Activated CD8-positive, alpha-beta memory T cell treated with anti-CD3 and anti-CD28 coated beads for 24 hours (primary cell): ENCODE measurements at regions not wholly inside any gene's neighbourhood (a gene's known extent, or its start where the extent isn't known, plus 50 kb on each side); places are given as distances from the start of the nearest gene placed in this dataset.

Source experiments
- DNase-seq: peaks from one replicate; pipeline ENCODE4 v3.0.0-alpha.2; 2020

- DNase-seq, result no peak
Measured at GRCh38 chr17:79520167-79521165, 90.4 kb downstream of the RBFOX3 start.

GRCh38 chr17:79519601-79520000 is 91.2 kb downstream of the RBFOX3 start:
- no peak for DNase-seq

DNA sequence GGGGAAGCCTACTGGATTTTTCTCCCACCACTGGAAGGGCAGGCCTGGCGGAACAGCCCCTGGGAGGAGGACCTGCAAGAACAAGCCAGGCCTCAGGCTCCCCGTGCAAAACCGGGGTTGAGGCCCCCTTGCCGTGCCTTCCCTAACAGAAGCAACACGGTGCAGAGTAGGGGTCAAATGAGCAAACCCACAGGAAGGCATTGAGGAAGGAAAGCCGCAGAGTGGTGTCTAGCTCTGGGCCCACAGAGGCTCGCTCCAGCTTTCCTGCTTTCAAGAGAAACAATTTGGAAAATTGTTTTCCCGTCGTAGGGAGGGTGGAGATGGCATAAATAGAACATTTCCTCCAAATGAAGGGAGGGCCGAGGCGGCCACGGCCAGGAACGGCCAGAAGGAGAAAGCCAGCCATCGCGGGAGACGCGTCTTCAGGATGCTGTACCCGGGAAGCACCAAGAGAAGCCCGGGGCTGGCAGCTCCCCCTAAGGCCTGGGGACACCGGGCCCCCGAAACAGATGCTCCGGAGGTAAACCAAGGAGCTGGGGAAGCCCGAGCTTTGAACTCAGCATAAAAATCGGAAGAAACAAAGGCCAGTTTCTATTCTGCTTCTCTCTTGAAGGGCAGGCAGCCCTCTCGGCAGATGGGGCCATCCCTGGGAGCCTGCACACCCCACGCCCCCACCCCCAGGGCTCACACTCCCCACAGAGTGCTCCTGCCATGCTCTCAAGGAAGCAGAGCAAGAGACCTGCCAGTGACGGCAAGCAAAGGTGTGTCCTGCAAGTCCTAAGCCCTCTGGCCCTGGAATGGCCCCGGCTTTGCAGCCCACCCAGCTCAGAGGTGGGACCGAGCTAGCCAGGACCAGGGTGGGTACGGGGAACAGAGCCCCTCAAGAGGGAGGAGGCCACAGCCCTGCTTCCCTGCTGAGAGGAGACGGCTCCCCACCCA is 92.0 kb downstream of the RBFOX3 start:
- DNase-seq, result no peak

DNA sequence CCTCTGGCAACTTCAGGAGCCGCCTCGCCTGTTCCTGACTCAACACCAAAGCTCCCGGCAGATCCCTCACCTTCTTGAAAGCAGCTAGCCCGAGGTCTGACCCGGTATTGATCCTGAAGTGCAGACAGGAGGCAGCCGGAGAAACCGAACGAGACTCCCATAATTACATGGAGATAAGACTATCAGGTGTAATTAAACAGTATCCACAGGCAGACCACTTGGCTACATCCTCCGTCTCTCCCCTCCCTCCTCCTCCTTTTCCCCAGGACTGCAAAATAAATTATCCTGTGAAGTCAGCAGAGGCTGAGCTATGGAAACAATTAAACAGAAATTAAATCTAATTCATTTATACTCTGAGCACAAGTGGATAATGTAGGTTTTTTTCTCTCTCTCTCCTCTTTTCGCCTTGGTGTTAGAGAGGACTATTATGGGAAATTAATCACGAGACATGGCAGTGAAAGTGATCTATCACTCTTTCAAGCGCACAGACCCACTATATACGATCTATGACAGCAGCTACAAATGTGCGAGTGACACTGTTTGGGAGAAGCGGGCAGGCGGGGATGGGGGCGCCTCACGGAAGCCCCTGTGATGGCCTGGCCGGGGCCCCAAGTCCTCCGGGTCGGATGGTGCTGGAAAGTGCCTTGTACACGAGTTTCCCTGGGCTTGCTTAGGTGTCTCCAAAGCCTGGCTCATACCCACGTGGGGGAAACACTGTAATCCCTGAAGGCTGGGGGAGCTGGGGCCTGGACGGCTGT is 92.8 kb downstream of the RBFOX3 start:
- DNase-seq, result no peak

- no peak for DNase-seq
Measured at GRCh38 chr17:79515646-79516571, 94.9 kb downstream of the RBFOX3 start.

DNA sequence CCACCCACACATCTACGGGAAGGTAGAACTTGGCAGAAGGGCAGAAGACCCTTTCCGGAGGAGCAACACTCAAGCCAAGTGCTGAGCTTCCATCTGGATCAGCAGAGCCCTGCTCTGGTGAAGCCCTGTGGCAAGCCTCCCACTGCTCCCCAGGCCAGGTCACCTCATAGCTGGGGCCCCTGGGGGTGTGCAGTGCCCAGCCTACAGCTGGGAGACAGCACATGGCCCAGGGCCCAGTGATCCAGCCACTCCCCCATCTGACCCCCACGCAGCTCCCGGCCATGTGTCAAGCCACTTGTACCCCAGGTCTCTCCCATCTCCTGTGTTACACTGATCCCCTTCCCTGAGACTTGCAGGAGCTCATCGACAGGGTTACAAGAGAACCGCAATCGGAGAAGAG is 95.7 kb downstream of the RBFOX3 start:
- DNase-seq, result no peak

DNA sequence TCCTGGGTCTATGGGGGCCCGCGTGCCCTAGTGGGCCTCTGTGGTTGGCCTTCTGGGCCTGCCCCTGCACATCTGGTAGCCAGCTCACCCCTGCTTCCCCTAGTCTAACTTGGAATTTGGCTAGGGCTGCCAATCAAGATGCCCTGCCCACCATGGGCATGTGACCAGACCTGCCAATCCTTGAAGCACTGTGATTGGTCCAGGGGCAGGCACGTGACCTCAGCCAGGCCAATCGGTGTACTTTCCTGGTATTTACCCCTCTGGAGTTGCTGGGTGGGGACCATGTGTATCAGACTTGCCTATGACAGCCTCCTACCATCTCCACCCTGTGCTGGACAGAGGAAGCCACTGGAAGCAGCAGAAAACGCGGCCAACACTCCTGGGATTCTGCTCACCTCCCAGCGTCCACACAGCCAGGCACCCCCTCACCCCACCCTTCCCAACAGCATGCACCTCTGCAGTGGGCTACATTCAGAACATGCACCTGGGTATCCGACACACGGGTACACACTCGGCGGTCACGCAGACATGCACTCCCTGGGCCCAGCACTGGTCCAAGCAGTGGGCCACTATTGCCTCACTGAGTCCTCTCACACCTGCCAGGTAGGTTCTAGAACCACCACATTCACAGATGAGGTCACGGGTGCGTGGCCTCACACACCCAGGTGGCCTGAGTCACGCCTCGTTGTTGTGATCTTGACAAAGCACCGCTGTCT is 96.9 kb downstream of the RBFOX3 start:
- no peak for DNase-seq

GRCh38 chr17:79513206-79513605 is 97.6 kb downstream of the RBFOX3 start:
- DNase-seq, result no peak

DNA sequence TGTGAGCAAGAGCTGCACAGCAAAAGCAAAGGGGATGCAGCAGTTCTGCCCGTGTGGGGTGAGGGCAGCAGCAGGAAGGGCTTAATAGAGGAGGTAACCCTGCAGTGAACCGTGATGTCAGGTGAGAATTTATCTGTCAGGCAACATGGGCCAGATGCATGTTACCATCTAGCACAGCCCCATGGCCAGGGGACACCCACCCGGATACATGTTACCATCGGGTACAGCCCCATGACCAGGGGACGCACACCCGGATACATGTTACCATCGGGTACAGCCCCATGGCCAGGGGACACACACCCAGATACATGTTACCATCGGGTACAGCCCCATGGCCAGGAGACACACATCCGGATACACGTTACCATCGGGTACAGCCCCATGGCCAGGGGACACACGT is 99.4 kb downstream of the RBFOX3 start:
- no peak for DNase-seq

- DNase-seq, result no peak
Measured at GRCh38 chr17:79510071-79510470, 100.8 kb downstream of the RBFOX3 start.

DNA sequence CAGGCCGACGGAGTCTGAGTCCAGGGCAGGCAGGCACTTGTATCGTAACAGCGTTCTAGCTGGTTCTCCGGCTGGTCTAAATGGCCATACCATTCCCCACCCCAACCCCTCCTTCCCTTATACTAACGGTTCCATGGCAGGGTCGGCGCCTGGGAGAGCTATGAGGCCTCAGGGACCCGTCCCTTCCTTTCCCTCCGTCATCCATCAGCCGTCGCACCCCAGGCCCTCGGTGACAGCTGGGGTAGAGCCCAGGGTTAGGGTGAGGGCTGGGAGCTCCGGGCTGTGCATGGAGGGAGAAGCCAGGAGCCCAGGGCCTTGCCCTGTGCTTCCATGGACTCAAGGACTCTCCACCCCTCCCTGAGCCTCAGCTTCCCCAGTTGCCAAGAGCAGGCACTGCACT is 101.4 kb downstream of the RBFOX3 start:
- no peak for DNase-seq

DNA sequence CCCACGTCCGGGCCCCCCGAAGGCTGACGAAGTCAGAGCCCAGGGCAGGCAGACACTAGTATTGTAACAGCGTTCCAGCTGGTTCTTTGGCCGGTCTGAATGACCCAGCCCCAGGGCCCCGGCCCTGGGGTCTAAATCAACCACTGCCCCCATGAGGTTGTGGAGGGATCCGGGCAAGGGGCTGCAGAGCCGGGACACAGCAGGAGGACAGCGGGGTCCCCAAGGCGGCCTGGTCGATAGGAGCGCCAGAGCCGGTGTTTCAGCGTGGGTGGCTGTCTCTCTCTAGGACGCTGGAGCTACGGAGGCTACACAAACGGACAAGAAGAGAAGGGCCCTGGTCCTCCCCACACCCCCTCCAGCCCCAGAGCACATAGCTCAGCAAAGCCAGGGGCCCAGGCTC is 101.8 kb downstream of the RBFOX3 start:
- no peak for DNase-seq

GRCh38 chr17:79508291-79508716 is 102.5 kb downstream of the RBFOX3 start:
- DNase-seq, result no peak

DNA sequence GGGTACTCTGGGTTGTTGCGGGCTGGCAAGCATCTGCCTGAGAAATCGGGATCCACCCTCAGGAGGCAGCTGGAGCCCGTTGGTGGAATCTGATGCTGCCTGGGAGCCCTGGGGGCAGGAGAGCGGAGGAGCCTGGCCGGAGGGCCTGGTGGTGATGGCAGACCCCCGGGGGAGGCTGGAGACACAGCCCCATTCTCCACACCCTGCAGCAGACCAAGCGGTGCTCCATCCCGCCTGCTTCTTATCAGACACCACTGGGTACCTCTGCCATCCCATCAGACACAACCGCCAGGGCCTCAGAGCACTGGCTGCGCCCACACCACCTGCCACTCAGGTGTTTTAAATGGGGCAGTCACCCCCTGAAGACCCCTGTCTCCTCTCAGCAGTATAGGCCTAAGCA is 103.9 kb downstream of the RBFOX3 start:
- DNase-seq, result no peak

DNA sequence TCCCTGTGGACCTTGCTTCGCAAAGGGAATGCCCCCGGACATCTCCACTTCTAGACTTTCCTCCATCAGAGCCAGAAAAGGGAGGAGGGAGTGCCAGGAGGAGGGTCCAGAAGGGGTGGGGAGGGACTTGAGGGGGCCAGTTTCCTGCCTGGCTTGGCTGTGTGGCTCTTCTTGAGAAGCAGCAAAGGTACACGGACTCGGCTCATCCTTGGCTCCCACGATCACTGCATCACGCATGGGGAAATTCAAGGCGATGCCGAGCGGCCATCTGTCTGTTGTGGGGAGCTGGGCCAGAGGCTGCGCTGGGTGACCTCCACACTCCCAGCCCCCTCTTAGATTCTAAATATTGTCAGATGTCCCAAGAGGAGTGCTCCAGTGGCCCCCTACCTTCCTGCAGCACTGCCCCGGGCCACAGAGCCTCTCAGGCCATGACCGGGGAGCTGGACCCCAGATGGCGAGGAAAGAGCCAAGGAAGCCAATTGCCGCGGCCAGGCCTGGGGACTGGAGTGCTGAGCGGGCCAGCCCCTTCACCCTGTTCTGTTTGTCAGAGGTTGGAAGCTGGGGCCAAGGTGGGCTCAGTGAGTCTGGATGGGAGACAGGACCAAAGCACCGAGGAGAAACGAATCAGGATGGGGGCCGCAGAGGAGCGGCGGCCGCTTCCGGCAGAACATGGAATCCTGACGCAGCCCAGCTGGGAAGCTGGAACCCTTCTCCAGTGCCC is 104.5 kb downstream of the RBFOX3 start:
- no peak for DNase-seq

DNA sequence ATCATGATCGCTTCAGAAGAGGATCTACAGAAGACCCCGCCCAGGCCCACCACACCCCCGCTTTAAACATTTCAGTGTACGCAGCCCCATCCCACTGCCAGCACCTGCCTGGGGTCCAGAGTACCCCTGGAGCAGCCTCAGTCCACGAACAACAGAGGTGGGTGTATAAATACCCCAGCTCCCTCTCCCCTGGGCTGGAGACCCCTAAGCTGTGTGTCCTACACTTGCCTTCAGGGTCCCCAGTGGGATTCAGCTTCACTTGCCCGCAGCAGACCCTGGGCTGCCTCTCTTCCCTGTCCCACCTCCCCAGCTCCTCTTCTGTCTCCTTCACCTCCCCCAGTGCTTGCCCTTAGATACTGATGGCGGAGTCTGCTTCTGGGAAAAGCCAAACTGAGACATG is 105.7 kb downstream of the RBFOX3 start:
- no peak for DNase-seq

GRCh38 chr17:79504181-79504605 is 106.7 kb downstream of the RBFOX3 start:
- DNase-seq, result no peak

- no peak for DNase-seq
Measured at GRCh38 chr17:79503126-79503839, 107.6 kb downstream of the RBFOX3 start.

DNA sequence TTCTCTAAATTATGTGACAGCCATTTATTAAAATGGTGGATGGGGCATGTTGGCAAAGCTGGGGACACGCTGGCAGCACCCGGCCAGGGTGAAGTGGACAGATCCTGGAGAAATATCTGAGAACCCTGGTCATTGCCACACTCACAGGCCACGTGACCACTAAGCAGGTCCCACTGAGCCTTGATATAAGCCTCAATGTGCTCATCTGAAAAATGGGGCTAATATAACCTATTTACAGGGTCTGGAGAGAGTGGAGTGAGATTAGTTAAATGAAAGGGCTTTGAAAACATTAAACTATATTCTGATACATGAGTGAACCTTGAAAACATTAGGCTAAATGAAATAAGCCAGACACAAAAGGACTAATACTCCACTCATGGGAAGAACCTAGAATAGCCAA is 108.9 kb downstream of the RBFOX3 start:
- no peak for DNase-seq
